ENCODE measurements at regions not wholly inside any gene's neighbourhood (a gene's known extent, or its start where the extent isn't known, plus 50 kb on each side); places are given as distances from the start of the nearest gene placed in this dataset.

DNA sequence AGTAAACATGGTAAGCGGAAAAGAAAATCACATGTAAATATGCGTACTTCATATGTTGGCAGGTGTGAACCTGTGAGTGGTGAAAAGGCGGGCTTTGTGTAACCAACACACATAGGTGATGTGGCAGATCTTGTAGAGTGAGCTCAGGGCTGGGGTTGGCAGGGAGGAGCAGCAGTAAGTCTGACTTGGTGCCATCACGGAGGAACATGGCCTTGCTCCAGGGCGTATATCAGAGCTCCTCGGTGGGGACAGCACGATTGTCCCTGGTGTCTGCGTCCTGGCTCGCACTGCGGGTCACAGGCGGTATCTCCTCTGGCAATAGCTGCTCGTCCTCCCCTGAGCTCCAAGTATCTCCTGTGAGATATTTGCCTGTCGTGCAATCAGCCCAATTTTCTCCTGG, 733.6 kb downstream of the TRIML1 start:
- DNase-seq, result no peak

DNA sequence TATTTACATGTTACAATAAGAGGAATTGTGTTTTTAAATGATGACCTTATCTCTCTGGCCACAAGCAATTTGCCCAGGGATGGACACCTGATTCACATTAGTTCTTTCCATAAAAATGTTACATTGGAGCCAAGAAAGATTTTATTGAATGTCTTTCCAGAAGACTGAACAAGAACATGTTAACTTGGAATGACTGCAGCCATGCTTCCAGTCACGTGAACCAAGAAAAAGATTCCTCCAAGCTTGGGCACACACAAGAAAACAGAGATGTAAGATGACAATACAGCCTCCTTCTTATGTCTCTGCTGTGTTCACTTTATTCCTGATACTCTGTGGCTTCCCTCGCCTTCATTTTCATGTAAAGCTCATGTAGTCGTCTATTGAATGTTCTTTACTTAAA, 737.6 kb downstream of the TRIML1 start:
- no peak for DNase-seq

DNA sequence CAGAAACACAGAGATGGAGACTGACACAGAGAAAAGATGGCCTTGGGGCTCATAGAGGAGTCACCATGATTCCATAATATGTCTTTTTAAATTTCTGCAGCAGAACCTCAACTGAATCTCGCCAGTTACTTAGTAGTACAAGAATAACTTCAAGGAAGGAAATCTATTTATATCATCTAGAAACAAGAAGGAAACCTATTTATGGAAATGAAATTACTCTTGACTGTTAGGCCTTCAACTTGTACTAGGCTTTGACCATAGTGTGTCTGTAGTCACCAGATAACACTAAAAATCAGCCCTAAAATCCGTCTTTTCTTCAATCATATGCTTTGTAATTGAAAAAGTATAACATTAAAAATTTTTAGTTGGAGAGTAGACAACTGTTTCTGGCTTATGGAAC, 740.4 kb downstream of the TRIML1 start:
- no peak for DNase-seq

DNA sequence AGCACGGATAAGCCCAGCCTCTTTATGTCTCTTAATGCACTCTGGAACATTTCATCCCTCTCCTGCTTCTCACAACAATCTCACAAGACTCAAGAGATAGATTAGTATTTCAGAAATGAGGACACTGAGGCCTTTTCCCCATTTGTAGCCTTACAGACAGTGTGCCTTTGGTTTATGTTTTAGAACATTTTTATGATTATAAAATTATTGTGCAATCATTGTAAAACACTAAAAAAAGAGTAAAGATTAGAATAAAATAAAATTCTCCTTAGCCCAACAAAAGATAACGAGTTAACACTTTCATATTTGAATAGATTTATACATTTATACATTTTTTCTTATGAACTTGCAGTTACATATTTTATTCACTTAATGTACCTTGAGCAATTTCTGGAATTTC, 748.7 kb downstream of the TRIML1 start:
- DNase-seq, result no peak

DNA sequence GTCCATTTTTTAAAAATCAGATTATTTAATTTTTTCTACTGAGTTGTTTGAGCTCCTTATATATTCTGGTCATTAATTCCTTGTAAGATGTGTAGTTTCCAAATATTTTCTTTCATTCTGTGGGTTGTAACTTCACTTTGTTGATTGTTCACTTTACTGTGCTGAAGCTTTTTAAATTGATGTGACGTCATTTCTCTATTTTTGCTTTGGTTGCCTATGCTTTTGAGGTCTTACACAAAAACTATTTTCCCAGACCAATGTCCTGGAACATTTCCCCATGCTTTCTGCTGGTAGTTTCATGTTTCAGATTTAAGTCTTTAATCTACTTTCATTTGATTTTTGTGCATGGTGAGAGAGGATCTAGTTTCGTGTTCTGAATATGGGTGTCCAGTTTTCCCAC, 753.6 kb downstream of the TRIML1 start:
- no peak for DNase-seq

DNA sequence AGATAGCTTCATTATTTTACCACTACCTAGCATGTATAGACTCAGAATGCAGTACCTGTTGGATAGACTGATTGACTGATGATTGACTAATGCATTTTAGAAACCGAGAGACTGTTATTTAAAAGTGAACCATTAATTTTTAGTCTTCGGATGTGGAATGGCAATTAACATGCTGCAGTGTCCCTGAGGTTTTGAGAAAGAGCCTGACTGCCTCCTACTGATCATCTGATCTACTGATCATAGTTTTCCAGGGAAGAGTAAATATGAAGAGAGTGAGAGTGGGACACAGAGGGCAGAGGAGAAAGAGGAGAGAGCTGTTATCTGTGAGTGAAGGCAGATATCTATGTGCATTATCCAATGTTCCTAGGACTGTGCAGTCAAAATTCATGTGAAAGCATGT, 764.7 kb downstream of the TRIML1 start:
- DNase-seq, result no peak

DNA sequence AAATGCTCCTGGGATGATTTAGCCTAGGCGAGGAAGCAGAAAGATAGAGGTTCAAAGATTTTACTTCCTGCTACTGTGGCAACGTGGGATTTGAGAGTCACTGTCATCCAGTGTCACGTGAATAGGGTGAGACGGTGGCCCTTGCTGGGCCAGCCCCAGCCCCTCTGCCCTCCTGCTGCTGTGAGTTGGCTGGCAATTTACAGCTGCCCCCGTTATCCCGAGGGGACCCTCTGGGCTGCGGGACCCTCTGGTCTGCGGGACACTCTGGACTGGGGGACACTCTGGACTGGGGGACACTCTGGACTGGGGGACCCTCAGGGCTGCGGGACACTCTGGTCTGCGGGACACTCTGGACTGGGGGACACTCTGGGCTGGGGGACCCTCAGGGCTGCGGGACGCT, 765.4 kb downstream of the TRIML1 start:
- no peak for DNase-seq

DNA sequence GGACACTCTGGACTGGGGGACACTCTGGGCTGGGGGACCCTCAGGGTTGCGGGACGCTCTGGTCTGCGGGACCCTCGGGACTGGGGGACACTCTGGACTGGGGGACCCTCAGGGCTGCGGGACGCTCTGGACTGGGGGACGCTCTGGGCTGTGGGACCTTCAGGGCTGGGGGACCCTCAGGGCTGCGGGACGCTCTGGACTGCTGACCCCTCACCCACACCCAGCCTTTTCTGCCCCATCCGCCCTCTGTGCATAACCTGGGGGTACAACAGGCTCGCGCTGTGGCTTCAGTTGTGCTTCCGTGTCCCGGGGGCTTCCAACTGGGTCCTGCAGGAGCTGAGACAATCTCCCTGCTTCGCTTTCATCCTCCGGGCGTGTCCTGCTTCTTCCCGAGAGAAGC, 766.0 kb downstream of the TRIML1 start:
- no peak for DNase-seq

DNA sequence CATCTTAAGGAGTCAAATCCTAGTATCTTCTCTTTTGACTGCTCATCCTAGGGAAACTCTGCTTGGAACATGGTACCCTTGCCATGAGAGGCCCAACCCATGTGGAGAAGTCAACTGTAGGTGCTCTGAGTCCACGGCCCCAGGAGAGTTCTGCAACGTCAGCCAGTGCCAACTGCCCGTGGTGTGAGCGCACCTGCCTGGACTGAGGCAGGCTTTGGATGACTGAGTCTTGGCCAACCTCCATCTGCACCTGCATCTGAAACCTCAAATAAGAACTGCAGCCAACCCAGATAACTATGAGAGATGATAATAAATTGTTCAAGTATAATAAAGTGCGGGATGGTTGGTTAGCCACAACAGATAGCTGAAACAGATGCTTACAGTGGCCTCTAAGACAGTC, 772.0 kb downstream of the TRIML1 start:
- DNase-seq, result peak; percentile 0

DNA sequence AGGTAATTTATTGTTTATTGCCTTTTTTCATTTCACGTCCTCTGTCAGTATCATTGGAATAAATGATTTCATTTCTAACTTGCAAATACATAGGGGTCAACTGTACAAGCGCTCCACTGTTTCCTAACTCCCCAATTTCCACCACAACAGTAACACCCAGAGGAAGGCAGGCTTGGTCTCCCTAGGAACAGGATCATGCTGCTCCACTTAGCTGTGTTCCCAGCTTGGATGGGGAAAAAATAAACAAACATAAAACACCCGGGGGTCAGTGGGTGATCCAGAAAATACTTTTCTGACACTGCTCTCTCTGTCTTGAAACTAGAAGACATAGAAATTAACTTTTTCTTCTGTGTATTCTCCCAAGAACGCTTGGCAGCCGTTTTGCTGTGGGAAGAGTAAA, 772.5 kb downstream of the TRIML1 start:
- no peak for DNase-seq

DNA sequence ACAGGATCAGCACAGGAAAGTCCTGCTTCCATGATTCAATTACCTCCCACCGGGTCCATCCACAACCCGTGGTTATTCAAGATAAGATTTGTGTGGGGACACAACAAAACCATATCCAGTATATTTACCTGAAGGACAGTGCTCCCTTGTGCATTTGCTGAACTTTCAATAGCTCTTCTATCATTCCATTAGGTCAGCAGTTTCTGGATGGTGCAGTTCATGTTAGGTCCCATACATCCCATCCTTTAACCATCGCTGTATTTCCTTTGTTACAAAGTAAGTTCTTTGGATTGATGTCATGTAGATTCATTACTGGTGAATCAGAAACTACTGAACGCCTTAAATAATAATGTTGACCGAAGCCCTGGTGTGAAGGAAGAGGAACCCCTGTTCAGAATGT, 775.9 kb downstream of the TRIML1 start:
- no peak for DNase-seq

DNA sequence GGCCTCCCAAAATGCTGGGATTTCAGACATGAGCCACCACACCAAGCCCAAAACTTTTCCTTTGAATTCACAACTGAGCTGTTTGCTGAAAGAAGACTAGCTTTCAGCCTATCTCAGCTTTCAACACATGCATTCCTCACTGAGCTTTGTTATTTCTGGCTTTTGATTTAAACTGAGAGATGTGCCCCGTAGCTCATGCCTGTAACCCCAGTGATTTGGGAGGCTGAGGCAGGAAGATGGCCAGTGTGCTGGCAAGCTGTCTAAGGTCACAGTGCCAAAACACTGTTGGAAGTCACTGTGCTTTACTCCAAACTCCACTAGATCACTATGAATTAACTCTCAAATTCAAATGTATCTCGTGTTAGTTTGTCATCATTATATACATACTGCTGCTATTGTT, 779.5 kb downstream of the TRIML1 start:
- DNase-seq, result no peak

DNA sequence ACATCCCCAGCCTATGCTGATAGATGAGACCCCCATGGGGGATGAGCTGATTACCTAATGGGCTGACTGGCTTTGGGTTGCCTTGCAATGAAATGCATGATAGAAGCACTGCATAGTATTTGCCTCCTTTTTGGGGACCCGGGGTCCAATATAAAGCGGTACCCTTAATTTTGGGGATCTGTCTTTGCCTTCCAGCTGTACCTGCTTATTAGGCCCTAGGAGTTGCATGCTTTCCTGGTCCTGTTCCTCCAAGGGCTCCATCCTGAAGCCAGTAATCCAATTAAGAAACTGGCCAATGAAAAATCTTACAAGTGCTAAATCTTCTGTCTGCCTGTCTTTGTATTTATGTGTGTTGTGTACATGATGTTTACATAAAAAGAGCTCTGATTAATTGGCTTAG, 791.6 kb downstream of the TRIML1 start:
- no peak for DNase-seq

DNA sequence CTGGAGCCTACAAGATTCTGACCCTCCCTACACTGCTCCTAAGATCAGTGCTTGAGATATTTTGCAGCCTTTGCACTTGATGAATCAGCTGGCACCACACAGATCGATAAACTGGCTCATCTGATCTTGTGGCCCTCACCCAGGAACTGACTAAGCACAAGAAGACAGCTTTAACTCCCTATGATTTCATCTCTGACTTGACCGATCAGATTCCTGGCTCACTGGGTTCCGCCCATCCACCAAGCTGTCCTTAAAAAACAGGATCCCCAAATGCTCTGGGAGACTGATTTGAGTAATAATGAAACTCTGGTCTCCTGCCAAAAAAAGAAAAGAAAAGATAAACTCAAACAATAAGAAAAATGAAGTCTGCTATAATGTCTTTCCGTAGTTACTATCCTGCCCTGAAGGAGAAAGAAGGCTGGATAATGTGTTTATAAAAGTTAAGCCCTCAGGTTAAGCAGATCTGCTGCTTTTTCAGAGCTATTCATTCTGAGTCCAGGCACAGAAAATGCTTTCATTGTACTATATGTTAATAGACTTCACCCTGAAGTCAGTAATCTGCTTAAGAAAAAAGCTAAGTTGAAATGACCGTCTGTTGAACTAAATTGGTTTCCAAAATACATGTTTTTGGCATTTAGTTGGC, 795.2 kb downstream of the TRIML1 start:
- no peak for DNase-seq

DNA sequence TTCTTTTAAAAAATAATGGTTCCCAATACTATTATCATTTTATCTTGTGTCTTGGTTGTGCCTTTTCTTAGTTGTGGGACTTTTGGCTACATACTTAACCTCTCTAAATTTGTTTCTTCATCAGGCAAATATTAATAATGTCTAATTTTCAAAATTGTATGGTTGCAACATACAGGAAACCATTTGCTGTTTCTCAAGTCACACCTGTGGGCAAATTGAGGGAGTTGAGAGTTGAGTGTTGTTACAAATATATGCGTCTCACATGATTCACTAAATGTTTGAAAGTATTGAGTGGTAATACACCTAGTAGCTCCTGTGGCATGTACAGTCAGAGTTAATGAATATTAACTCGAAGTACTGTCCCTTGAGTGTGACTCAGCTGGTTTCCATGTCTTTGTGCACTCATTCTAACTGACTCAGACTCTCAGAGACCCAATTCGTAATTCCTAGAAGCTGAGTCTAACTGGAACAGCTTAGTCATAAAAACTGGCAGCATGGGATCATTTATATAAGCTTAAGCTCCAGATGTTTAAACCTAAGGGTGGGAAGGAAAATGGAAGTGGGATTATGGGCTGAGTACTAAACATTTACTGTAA, 802.4 kb downstream of the TRIML1 start:
- no peak for DNase-seq

DNA sequence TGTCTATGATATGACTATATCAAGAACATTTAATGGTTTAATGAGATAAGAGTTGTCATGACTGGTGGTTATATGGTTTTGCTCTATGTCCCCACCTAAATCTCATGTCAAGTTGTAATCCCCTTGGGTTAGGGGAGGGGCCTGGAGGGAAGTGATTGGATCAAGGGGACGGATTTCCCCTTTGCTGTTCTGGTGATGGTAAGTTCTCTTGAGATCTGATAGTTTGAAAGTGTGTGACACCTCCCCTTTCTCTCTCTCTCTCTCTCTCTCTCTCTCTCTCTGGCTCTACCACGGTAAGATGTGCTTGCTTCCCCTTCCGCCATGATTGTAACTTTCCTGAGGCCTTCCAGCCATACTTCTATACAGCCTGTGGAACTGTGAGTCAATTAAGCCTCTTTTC, 803.4 kb downstream of the TRIML1 start:
- no peak for DNase-seq

DNA sequence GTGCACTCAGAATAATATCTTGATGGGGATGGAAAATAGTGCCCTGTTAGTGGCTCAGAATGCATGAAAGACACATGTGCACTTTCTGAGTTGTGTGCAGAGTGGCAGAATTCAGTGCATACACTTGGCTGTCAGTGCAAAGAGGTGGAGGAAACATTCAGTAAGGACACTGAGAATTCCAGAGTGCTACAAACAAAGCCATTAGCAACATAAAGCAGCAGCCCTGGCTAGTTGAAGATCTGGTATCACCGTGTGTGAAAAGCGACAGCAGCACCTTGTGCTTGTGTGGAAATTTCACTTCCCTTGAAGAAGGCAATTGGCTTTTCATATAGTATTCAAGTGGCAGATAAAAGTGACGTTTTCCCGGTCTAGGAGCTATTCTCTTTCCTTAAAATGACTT, 810.4 kb downstream of the TRIML1 start:
- DNase-seq, result no peak

DNA sequence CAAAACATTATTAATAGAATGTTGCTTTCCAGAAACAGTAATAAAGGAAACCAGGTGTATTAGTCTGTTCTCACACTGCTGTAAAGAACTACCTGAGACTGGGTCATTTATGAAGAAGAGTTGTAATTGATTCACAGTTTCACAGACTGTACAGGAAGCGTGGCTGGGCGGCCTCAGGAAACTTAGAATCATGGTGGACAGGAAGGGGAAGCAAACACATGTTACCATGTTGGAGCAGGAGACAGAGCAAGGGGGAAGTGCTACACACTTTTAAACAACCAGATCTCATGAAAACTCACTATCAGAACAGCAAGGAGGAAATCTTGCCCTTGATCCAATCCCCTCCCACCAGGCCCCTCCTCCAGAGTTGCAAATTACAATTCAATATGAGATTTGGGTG, 815.8 kb downstream of the TRIML1 start:
- no peak for DNase-seq

DNA sequence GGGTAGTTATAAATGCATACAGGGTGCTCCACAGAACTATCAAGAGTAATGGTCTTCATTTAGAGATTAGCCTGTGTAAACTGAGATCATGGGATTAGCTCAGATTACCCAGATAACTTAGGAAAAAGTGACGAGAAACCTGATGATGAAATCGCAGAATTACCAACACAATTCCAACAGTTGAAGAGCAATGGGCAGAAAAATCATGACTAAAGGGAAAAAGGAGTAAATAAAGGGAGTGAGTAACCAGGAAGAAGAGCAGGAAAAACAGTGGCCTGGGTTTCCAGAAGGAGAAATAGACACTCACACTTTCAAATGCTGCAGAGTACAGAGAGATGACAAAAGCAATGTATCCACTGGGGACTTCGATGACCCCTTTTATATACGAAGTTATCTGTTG, 817.3 kb downstream of the TRIML1 start:
- no peak for DNase-seq

DNA sequence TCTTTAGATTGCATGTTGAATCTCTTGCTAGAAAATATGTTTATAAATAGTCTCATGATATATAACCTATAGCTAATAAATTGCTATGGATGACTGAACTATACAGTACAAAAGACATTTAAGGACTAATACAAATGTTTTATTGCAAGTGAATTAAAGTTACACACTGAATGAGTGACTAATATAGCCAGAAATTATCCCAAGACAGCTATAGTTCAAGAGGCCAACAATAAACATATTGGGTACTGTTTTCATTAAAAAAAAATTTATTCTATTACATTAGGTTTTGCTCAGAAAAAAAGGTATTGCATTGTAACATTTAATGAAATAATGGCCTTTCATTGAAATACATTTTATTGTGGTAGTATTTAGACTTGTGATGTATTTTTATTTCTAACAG, 819.1 kb downstream of the TRIML1 start:
- DNase-seq, result no peak

DNA sequence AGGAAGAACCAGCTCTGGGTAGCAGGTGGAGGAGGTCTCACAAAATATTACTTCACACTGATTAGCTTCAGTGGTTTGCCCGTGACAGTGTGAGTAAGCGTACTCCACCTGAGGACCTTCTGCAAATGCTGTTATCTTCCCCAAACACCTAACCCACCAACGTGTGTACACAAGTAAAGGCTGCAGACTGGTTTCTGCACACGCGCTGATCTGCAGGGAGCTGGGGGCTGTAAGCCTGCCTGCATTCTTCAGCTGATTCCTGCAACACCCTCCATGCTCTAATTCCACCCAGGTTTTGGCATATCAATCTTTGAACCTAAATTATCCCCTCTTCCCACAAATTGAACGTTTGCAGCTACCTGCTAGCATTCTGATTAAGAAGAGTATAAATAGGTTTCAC, 820.2 kb downstream of the TRIML1 start:
- no peak for DNase-seq

DNA sequence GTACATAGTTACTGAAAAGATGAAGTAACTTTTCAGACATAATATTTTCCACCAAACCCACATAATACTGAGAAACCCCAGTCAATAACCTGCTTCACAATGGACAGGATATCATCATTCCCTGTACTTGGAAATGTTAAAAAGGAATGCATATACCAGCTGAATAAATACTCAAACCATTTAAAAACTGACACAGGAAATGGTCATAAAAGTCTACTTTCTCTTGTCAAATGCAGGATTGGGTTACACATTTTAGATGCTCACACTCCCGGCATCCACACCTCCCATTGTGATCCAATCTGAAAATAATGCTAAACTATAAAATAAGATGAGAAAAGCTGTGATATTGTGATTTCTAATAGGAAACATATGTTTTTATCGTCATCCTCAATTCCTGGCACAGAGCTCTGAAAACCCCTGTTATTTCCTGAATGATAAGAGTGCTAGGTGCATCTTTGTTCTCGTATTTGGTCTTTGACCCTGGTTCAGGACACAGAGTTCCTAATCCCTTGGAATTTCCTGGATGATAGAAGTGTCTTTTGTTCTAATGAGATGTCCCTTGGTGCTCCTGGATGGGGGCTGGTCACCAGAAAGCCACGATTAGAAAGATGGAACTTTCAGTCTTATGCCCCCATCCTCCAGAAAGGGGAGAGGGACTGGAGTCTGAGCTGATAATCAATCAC, 821.3 kb downstream of the TRIML1 start:
- DNase-seq, result no peak

DNA sequence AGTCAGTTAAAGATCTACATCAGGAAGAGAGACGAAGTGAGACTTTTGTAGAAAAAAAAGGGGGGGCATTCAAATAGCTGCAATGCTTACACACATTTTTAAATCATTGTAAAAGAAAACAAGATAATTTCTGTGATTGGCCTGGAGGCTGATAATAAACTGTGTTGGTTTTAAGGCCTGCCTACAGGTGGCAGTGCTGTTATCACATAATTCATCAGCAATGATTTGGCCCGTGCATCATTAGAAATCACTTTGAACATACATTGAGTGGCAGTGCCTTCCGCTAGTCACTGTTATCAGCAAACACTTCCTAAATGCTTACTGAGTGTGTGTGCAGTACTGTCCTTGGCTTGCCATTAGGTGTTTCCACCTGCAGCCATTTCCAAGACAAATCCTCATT, 831.9 kb downstream of the TRIML1 start:
- DNase-seq, result peak; percentile 23

DNA sequence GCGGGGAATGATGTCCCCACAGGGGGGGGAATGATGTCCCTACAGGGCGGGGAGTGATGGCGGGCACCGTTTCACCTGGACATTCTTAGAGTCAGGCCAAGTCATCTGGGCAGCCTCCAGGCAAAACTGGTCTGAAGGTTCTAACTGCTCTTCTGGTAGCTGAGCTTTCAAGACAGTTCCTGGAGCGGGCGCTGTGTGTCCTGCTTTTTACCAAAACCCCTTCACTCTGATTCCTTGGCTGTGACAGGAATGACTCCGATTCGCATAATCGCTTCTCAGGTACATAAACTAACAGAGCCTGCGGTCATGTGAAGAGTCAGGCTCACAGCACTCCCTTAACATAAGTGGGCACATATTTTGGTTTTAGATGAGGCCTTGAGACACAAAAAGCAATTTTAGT, 836.0 kb downstream of the TRIML1 start:
- no peak for DNase-seq

DNA sequence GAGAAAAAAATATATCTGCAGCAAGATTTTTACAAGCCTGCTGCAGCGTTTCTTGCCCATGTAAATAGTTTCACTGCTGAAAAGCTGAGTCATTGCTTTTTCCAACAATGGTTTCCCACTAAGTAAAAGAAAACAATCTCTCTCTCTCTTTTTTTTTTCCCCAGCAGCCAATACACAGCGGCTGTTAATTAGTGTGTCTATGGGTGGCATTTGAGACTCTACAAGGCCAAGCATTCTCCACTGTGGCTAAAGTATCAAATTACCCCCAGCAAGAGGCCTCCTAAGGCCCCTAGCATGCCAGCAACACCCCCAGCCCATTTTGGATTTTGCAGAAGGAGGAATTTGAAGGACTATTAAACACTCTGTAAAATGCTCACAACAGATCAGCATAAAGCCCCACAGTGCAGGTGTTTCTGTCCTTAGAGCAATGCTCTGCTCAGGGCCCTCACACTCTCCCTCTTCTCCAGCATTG, 837.4 kb downstream of the TRIML1 start:
- DNase-seq, result peak; percentile 85

Data from NCI-H2029 treated with DMSO at 0.1 percent for 48 hours (cell line).